SK-N-MC (cell line): ENCODE measurements at regions not wholly inside any gene's neighbourhood (a gene's known extent, or its start where the extent isn't known, plus 50 kb on each side); places are given as distances from the start of the nearest gene placed in this dataset.
"Not testable (repeated sequence)": the region's sequence is repeated elsewhere in the genome, so short reads cannot be mapped to it uniquely, and the experiment has no call there.

Experiments
- DNase-seq: peaks from one replicate; pipeline ENCODE4 v3.0.0-alpha.2; 2011; ENCODE audit warnings: low read depth, low spot score
- H3K27ac ChIP-seq: fragments of 200-600 bp; sonication (generic); 2 replicates; pipeline ENCODE4 v1.5.1; 2016; ENCODE audit warnings: mixed run types
- H3K36me3 ChIP-seq: fragments of 200-600 bp; sonication (generic); 2 replicates; pipeline ENCODE4 v1.6.1; 2017; ENCODE audit warnings: antibody characterized with exemption, low read length, mixed read lengths; ENCODE audit not compliant: insufficient read depth
- H3K4me3 ChIP-seq: fragments of 200-600 bp; sonication (generic); 2 replicates; pipeline ENCODE4 v1.5.1; 2016
- H3K9ac ChIP-seq: fragments of 200-600 bp; sonication (generic); 2 replicates; pipeline ENCODE4 v1.8.0; 2017; ENCODE audit warnings: mixed run types, mixed read lengths; ENCODE audit not compliant: insufficient read length
- H3K9me3 ChIP-seq: fragments of 200-600 bp; sonication (generic); 2 replicates; pipeline ENCODE4 v1.6.1; 2017; ENCODE audit warnings: low read depth, mild to moderate bottlenecking, antibody characterized with exemption, low read length, moderate library complexity, mixed read lengths
- EZH2 ChIP-seq: fragments of 200-600 bp; sonication (generic); IDR thresholded peaks from one replicate; pipeline ENCODE4 v1.6.1; 2017; ENCODE audit warnings: antibody characterized with exemption
- FOXP2 ChIP-seq: optimal IDR thresholded peaks from 2 replicates; pipeline ENCODE3; 2011; ENCODE audit warnings: mild to moderate bottlenecking, moderate library complexity; ENCODE audit not compliant: insufficient read depth; ENCODE audit errors: extremely low read length, control extremely low read depth
- POLR2AphosphoS5 ChIP-seq: IDR thresholded peaks from 2 replicates; pipeline ENCODE4 v1.6.1; 2012; ENCODE audit warnings: mild to moderate bottlenecking, low read depth, low read length, borderline replicate concordance

- Histone ChIP-seq H3K36me3 (no peaks in the 10 kb centered on the region), H3K27ac (no peak overlapping the region), H3K9me3 (no peaks in the 10 kb centered on the region), H3K9ac (no peak overlapping the region), H3K4me3 (no peak overlapping the region)
- DNase-seq = no peak
- TF ChIP-seq FOXP2 (no peak), EZH2 (no peak), POLR2AphosphoS5 (no peak)
Observed at GRCh38 chr3:8413337-8413926, 88.2 kb upstream of the LMCD1 start.

- no peak for DNase-seq
- Histone ChIP-seq H3K27ac (peak overlapping the region; percentile 63), H3K9me3 (no peaks in the 10 kb centered on the region), H3K9ac (no peak overlapping the region), H3K36me3 (no peaks in the 10 kb centered on the region), H3K4me3 (no peak overlapping the region)
- TF ChIP-seq POLR2AphosphoS5 (no peak), FOXP2 (no peak), EZH2 (no peak)
Observed at GRCh38 chr3:8416965-8417364, 84.7 kb upstream of the LMCD1 start.

- DNase-seq = no peak
- H3K27ac ChIP-seq = peak overlapping the region; percentile 44; the same call in 1 of the 2 replicates
- no peak overlapping the region for H3K4me3 ChIP-seq
- no peaks in the 10 kb centered on the region for H3K36me3 ChIP-seq
- no peaks in the 10 kb centered on the region for H3K9me3 ChIP-seq
- TF ChIP-seq EZH2 (no peak), FOXP2 (no peak), POLR2AphosphoS5 (no peak)
- peak overlapping the region; percentile 47 for H3K9ac ChIP-seq
Observed at GRCh38 chr3:8420612-8421011, 81.0 kb upstream of the LMCD1 start.

- TF ChIP-seq FOXP2 (no peak), EZH2 (no peak), POLR2AphosphoS5 (no peak)
- no peaks in the 10 kb centered on the region for H3K9me3 ChIP-seq
- peak overlapping the region; percentile 47 for H3K9ac ChIP-seq
- H3K36me3 ChIP-seq = no peaks in the 10 kb centered on the region
- no peak overlapping the region for H3K27ac ChIP-seq
- no peak for DNase-seq
- H3K4me3 ChIP-seq = no peak overlapping the region
Observed at GRCh38 chr3:8421267-8421666, 80.4 kb upstream of the LMCD1 start.

GRCh38 chr3:8421711-8422110, 79.9 kb upstream of the LMCD1 start:
- no peak overlapping the region for H3K27ac ChIP-seq
- no peaks in the 10 kb centered on the region for H3K9me3 ChIP-seq
- no peak overlapping the region for H3K4me3 ChIP-seq
- TF ChIP-seq POLR2AphosphoS5 (no peak), EZH2 (no peak), FOXP2 (no peak)
- H3K9ac ChIP-seq = no peak overlapping the region
- no peak for DNase-seq
- H3K36me3 ChIP-seq = no peaks in the 10 kb centered on the region

- TF ChIP-seq EZH2 (no peak), POLR2AphosphoS5 (no peak), FOXP2 (no peak)
- peak overlapping the region; percentile 35; the same call in 1 of the 2 replicates for H3K27ac ChIP-seq
Observed at GRCh38 chr3:8423307-8423706, 78.3 kb upstream of the LMCD1 start.

GRCh38 chr3:8424281-8424680, 77.3 kb upstream of the LMCD1 start:
- no peak for DNase-seq
- TF ChIP-seq POLR2AphosphoS5 = no peak
- TF ChIP-seq FOXP2 = no peak
- TF ChIP-seq EZH2 = no peak
- no peak overlapping the region for H3K4me3 ChIP-seq
- no peaks in the 10 kb centered on the region for H3K36me3 ChIP-seq
- H3K27ac ChIP-seq = no peak overlapping the region
- no peaks in the 10 kb centered on the region for H3K9me3 ChIP-seq
- H3K9ac ChIP-seq = no peak overlapping the region

More at GRCh38 chr3:8423307-8423706, 78.3 kb upstream of the LMCD1 start:
- no peaks in the 10 kb centered on the region for H3K9me3 ChIP-seq
- H3K9ac ChIP-seq = no peak overlapping the region
- H3K36me3 ChIP-seq = no peaks in the 10 kb centered on the region
- no peak overlapping the region for H3K4me3 ChIP-seq
- no peak for DNase-seq

- Histone ChIP-seq H3K36me3 (no peaks in the 10 kb centered on the region), H3K9me3 (no peaks in the 10 kb centered on the region), H3K9ac (no peak overlapping the region), H3K4me3 (no peak overlapping the region), H3K27ac (no peak overlapping the region)
- no peak for DNase-seq
- TF ChIP-seq POLR2AphosphoS5 (no peak), FOXP2 (no peak), EZH2 (no peak)
Observed at GRCh38 chr3:8436661-8437287, 64.8 kb upstream of the LMCD1 start.

GRCh38 chr3:8438507-8439079, 63.0 kb upstream of the LMCD1 start:
- Histone ChIP-seq H3K9ac (no peak overlapping the region), H3K4me3 (no peak overlapping the region), H3K9me3 (no peaks in the 10 kb centered on the region), H3K27ac (no peak overlapping the region), H3K36me3 (no peaks in the 10 kb centered on the region)
- TF ChIP-seq POLR2AphosphoS5 (no peak), FOXP2 (no peak), EZH2 (no peak)
- DNase-seq = no peak

GRCh38 chr3:8440142-8440541, 61.5 kb upstream of the LMCD1 start:
- H3K27ac ChIP-seq, DNase-seq, H3K9me3 ChIP-seq, H3K9ac ChIP-seq, H3K36me3 ChIP-seq, H3K4me3 ChIP-seq: not testable (repeated sequence)
